Sigmoid colon (tissue), 6 donors: ENCODE measurements at regions not wholly inside any gene's neighbourhood (a gene's known extent, or its start where the extent isn't known, plus 50 kb on each side); places are given as distances from the start of the nearest gene placed in this dataset.

Experiments used
- DNase-seq: peaks from one replicate; pipeline ENCODE4 v3.0.0-alpha.2; 2019
- H3K27ac ChIP-seq, 4 donors: fragments of 200-600 bp; sonication (generic); one replicate each; pipeline ENCODE4 v1.5.1; 2016 to 2019; ENCODE audit warnings: mild to moderate bottlenecking in 1 of 4
- H3K27me3 ChIP-seq, 3 donors: fragments of 200-600 bp; sonication (generic); one replicate each; pipeline ENCODE4 v1.5.1; 2019; ENCODE audit warnings: mild to moderate bottlenecking in 1 of 3
- H3K36me3 ChIP-seq, 4 donors: fragments of 200-600 bp; sonication (generic); one replicate each; pipeline ENCODE4 v1.5.1; 2016 to 2019
- H3K4me1 ChIP-seq, 4 donors: fragments of 200-600 bp; sonication (generic); one replicate each; pipeline ENCODE4 v1.5.1; 2017 to 2019
- H3K4me3 ChIP-seq, 4 donors: fragments of 200-600 bp; sonication (generic); one replicate each; pipeline ENCODE4 v1.5.1; 2017 to 2019; ENCODE audit warnings: mild to moderate bottlenecking in 2 of 4, moderate library complexity in 1 of 4
- H3K9me3 ChIP-seq, 4 donors: fragments of 200-600 bp in 3 of 4; sonication (generic) in 3 of 4; one replicate each; pipeline versions ENCODE4 v1.5.1 to v1.6.1; 2013 to 2019
- EP300 ChIP-seq, 4 donors: sonication (generic); formaldehyde crosslinking; IDR thresholded peaks; one replicate each; pipeline ENCODE4 v1.6.1; 2017; ENCODE audit warnings: antibody characterized with exemption in 4 of 4
- POLR2A ChIP-seq, 2 donors: fragments of 450-650 bp; IDR thresholded peaks; one replicate each; pipeline ENCODE4 v1.6.1; 2016; ENCODE audit warnings: antibody characterized with exemption in 2 of 2, mild to moderate bottlenecking in 2 of 2, moderate library complexity in 2 of 2
- POLR2AphosphoS5 ChIP-seq, 4 donors: sonication (generic); formaldehyde crosslinking; IDR thresholded peaks; one replicate each; pipeline ENCODE4 v1.6.1; 2017; ENCODE audit warnings: antibody characterized with exemption in 4 of 4
- WGBS, 2 donors: extraction: QIAGEN DNeasy Blood & Tissue Kit; methylation state at CpG; one replicate each; pipeline ENCODE4 v1.1.7; 2013; 5-methylcytosine and 5-hydroxymethylcytosine counted together
- intact Hi-C: fragments of 100-400 bp; cut with DNase I; formaldehyde crosslinking; loops from one replicate; pipeline ENCODE4 v1.15.1; 2023
- TF ChIP-seq, protein P1 (sequence below), 4 experiments: fragments of 450-650 bp in 3 of 4; fragments of 200-600 bp in 1 of 4; IDR thresholded peaks; one replicate each; pipeline ENCODE4 v1.5.1; 2016 to 2019; ENCODE audit warnings: antibody characterized with exemption in 4 of 4, mild to moderate bottlenecking in 3 of 4, moderate library complexity in 2 of 4
- donor health status: healthy with polysubstance abuse.
- donor health status: healthy.

DNA sequence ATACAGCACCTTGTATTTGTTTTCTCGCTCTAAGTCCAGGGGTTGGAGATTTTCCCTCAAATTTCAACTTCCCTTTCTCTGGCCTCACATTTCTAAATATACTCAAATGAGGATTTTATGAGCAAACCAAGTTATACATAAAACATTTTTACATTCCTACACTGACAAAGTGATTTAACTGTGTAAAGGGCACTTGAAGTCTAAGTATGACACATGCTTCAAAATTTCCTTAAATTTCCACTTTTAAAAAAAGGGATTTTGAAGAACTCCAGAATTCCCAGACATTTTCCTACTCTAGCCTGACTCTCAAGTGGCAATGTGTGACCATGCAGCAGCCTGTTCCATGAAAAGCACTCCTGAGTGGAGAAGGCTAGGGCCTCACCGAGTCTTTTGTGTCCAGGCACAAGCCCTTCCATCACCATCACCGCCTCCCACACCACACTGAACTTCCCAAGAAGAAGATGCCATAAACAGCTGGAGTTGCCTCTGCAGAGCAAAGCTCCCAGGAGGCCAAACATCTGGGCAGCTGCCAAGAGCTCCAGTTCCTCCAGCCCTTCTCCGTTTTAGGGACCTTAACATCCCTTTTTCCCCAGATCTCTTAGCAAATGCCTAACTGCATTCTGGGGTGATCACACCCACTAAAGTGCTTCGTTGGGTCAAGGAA is 68.9 kb downstream of the NCR2 start:
- Histone ChIP-seq H3K27me3 (peaks cover 0 to 17% (median 0%) of the 10 kb centered on the region in 3 donors), H3K4me3 (no peak overlapping the region), H3K36me3 (no peaks in the 10 kb centered on the region), H3K4me1 (peaks cover 0 to 6% (median 0%) of the 10 kb centered on the region in 4 donors), H3K9me3 (peaks cover 0 to 5% (median 0%) of the 10 kb centered on the region in 4 donors), H3K27ac (no peak overlapping the region)
- WGBS, 2 donors: 70 to 72% methylated on average over 5 of the region's 5 CpGs
- TF ChIP-seq EP300 (IDR thresholded peaks at IDR 0.05) (no peak), POLR2A (IDR thresholded peaks at IDR 0.05) (no peak), POLR2AphosphoS5 (IDR thresholded peaks at IDR 0.05) (no peak)
- TF ChIP-seq, protein P1, sequence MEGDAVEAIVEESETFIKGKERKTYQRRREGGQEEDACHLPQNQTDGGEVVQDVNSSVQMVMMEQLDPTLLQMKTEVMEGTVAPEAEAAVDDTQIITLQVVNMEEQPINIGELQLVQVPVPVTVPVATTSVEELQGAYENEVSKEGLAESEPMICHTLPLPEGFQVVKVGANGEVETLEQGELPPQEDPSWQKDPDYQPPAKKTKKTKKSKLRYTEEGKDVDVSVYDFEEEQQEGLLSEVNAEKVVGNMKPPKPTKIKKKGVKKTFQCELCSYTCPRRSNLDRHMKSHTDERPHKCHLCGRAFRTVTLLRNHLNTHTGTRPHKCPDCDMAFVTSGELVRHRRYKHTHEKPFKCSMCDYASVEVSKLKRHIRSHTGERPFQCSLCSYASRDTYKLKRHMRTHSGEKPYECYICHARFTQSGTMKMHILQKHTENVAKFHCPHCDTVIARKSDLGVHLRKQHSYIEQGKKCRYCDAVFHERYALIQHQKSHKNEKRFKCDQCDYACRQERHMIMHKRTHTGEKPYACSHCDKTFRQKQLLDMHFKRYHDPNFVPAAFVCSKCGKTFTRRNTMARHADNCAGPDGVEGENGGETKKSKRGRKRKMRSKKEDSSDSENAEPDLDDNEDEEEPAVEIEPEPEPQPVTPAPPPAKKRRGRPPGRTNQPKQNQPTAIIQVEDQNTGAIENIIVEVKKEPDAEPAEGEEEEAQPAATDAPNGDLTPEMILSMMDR (IDR thresholded peaks at IDR 0.05): no peak
- intact Hi-C loops: no loop called here
- DNase-seq: no peak

DNA sequence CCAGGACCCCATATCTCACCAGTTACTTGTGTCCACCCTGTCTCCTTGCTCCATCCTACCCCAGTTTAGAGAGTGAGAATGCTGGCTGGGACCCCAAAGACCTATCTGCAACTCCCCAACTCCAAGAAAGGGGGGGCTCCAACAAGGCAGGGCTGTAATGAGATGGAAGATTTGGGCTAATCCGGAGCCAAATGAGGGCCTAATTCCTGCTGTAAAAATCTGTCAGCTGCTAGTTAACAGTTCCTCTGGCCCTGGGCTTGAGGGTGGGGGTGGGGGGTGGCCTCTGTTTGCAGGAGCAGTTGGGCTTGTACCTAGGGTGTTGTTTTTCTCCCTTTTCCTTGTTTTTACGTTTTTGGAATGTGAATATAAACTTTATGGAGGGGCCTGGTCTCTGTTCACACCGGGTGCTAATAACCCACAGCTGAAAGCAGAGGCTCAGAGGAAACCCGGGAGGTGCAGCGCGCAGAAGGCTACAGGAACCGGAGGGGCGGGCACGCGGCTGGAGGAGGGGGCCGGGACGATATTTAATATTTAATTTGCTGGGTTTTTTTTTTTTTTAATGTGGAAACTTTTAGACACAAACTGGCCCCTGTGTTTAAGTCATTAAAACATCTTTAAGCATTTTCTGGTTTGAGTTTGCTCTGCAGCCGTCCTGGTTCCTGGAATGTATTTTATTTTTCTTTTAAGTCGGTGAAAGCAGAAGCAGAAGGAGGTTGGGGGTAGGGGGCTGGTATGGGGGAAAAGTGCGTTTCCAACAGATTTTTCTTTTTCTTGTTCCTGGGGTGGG is 70.7 kb downstream of the NCR2 start:
- WGBS, 2 donors: 44 to 70% methylated on average over 15 of the region's 15 CpGs
- H3K36me3 ChIP-seq: no peaks in the 10 kb centered on the region
- H3K4me1 ChIP-seq: peaks cover 0 to 6% (median 0%) of the 10 kb centered on the region in 4 donors
- no peak overlapping the region for H3K4me3 ChIP-seq
- H3K27ac ChIP-seq: no peak overlapping the region
- TF ChIP-seq, protein P1 (IDR thresholded peaks at IDR 0.05): no peak
- no peak for TF ChIP-seq POLR2AphosphoS5 (IDR thresholded peaks at IDR 0.05)
- no peak for TF ChIP-seq EP300 (IDR thresholded peaks at IDR 0.05)
- no peak for TF ChIP-seq POLR2A (IDR thresholded peaks at IDR 0.05)
- H3K27me3 ChIP-seq: peaks cover 0 to 17% (median 0%) of the 10 kb centered on the region in 3 donors
- H3K9me3 ChIP-seq: peaks cover 0 to 5% (median 0%) of the 10 kb centered on the region in 4 donors
- no peak for DNase-seq
- intact Hi-C loops: no loop called here

DNA sequence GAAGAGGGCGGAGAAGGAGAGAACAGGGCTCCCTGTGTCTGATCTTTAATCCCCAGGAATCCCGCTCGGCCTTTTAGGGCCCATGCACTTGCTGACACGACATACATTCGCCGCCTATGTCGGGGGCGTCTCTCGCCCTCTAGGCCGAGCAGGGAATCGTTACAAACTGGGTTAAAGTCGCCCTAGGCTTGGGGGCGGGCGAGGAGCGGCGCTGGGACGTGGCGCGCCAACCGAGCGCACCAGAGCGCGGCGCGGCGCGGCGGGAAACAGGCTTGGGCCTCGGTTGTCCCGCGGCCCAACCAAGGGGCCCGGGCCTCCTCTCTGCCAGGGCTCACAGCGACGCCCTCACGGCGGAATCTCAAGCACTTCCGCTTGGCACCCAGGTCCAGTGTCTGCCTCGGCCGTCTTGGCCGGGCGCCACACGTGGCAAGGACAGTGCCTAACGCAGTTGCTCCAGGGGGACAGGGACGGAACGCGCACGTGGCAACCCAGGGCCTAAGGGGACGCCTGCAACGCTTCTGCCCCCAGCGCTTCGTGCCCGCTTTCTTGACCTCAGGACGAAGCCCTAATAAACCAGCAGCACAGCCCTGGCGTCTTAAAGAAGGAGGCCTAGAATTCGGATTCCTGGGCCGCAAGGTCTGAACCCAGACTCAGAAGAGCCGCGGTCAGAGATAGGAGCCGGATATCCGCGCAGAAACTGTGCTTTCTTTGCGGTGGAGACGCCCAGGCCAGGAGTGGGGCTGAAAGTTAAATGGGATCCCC is 71.5 kb downstream of the NCR2 start:
- DNase-seq: no peak
- peaks cover 0 to 6% (median 0%) of the 10 kb centered on the region in 4 donors for H3K4me1 ChIP-seq
- H3K4me3 ChIP-seq: no peak overlapping the region
- peaks cover 0 to 17% (median 0%) of the 10 kb centered on the region in 3 donors for H3K27me3 ChIP-seq
- peaks cover 0 to 5% (median 0%) of the 10 kb centered on the region in 4 donors for H3K9me3 ChIP-seq
- intact Hi-C loops: no loop called here
- TF ChIP-seq EP300 (IDR thresholded peaks at IDR 0.05) (no peak), POLR2AphosphoS5 (IDR thresholded peaks at IDR 0.05) (no peak), POLR2A (IDR thresholded peaks at IDR 0.05) (no peak)
- TF ChIP-seq, protein P1 (IDR thresholded peaks at IDR 0.05): no peak
- WGBS, 2 donors: 79% methylated on average over 63 of the region's 63 CpGs
- H3K27ac ChIP-seq: no peak overlapping the region
- no peaks in the 10 kb centered on the region for H3K36me3 ChIP-seq

DNA sequence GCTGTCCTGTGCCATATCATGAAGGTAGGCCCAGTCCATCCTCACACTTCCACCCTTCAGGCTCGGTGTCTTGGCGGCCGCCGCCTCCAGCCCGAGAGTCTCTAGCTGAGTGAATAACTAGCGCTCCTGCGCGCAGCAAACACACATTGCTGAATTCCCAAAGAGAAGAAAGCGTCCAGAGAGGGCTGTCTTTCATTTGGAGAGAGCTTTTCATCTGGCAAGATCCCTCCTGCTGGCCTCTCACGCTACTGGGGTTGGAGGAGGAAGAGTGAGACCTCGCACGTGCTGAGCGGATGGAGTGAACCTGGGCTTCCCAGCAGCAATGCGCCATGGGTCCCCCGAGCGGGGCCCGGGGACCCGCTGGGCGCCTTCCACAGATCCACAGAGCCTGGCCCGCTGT is 73.2 kb downstream of the NCR2 start:
- H3K27me3 ChIP-seq: peaks cover 0 to 25% (median 0%) of the 10 kb centered on the region in 3 donors
- TF ChIP-seq POLR2A (IDR thresholded peaks at IDR 0.05) (no peak), POLR2AphosphoS5 (IDR thresholded peaks at IDR 0.05) (no peak), EP300 (IDR thresholded peaks at IDR 0.05) (no peak)
- TF ChIP-seq, protein P1 (IDR thresholded peaks at IDR 0.05): no peak

More for the DNA sequence above, 73.2 kb downstream of the NCR2 start:
- Histone ChIP-seq H3K36me3 (no peaks in the 10 kb centered on the region), H3K27ac (no peak overlapping the region), H3K9me3 (peaks cover 0 to 5% (median 0%) of the 10 kb centered on the region in 4 donors), H3K4me1 (peaks cover 0 to 6% (median 0%) of the 10 kb centered on the region in 4 donors), H3K4me3 (no peak overlapping the region)
- WGBS, 2 donors: 88 to 92% methylated on average over 20 of the region's 20 CpGs
- intact Hi-C loops: no loop called here
- no peak for DNase-seq
